ENCODE measurements at regions not wholly inside any gene's neighbourhood (a gene's known extent, or its start where the extent isn't known, plus 50 kb on each side); places are given as distances from the start of the nearest gene placed in this dataset.

DNA sequence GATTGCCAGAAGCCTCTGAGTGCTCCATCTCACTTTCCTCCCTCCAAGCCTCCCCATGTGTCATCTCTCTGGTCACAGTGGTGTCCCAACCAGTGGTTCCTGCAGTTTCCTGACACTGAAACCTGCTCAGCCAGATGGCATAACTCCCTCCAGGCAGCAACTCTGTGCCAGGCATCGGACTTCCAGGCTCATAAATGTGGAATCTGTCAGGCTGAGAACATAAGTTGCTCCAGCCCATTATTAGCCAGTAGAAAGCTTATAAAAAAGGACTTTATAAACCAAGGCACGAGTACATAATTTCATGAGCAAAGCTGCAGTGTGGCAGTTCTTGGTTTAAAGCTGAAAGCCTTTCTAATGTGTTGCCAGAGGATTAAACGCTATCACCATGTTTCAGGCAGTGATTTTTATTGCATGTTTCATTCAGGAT lies 194.3 kb downstream of the DACT1 start:
- TF ChIP-seq CTCF (optimal IDR thresholded peaks at IDR 0.05 in 1 of 3, IDR thresholded peaks at IDR 0.05 in 1 of 3, conservative IDR thresholded peaks at IDR 0.05 in 1 of 3; ENCODE audit: extremely low read depth in 1 of 3, insufficient read depth in 2 of 3, low read length in 3 of 3) = no peak
- TF ChIP-seq EZH2 (IDR thresholded peaks at IDR 0.05; ENCODE audit: low read length) = no peak

Measured in keratinocyte (primary cell).